ENCODE measurements at regions not wholly inside any gene's neighbourhood (a gene's known extent, or its start where the extent isn't known, plus 50 kb on each side); places are given as distances from the start of the nearest gene placed in this dataset.
"Not testable (repeated sequence)": the region's sequence is repeated elsewhere in the genome, so short reads cannot be mapped to it uniquely, and the experiment has no call there.

GRCh38 chr17:33983824-33984574 is 271.1 kb upstream of the CCL2 start:
- DNase-seq = no peak

- DNase-seq = no peak
Measured at GRCh38 chr17:33986088-33986487, 269.0 kb upstream of the CCL2 start.

GRCh38 chr17:33986566-33986965 is 268.5 kb upstream of the CCL2 start:
- no peak for DNase-seq

- DNase-seq = no peak
Measured at GRCh38 chr17:33987162-33987561, 267.9 kb upstream of the CCL2 start.

GRCh38 chr17:33989361-33990148 is 265.5 kb upstream of the CCL2 start:
- no peak for DNase-seq

- no peak for DNase-seq
Measured at GRCh38 chr17:33990943-33991706, 264.0 kb upstream of the CCL2 start.

GRCh38 chr17:33992113-33992512 is 263.0 kb upstream of the CCL2 start:
- DNase-seq = no peak

GRCh38 chr17:34000639-34001038 is 254.4 kb upstream of the CCL2 start:
- DNase-seq = no peak

- no peak for DNase-seq
Measured at GRCh38 chr17:34001246-34001645, 253.8 kb upstream of the CCL2 start.

GRCh38 chr17:34006126-34006525 is 249.0 kb upstream of the CCL2 start:
- no peak for DNase-seq

GRCh38 chr17:34008125-34008524 is 247.0 kb upstream of the CCL2 start:
- DNase-seq = no peak

GRCh38 chr17:34009912-34010311 is 245.2 kb upstream of the CCL2 start:
- DNase-seq = no peak

GRCh38 chr17:34010534-34010933 is 244.6 kb upstream of the CCL2 start:
- DNase-seq = no peak

- no peak for DNase-seq
Measured at GRCh38 chr17:34011599-34011998, 243.5 kb upstream of the CCL2 start.

GRCh38 chr17:34012709-34013375 is 242.2 kb upstream of the CCL2 start:
- DNase-seq = no peak

GRCh38 chr17:34015253-34015652 is 239.8 kb upstream of the CCL2 start:
- DNase-seq = no peak

- DNase-seq = no peak
Measured at GRCh38 chr17:34024386-34024785, 230.7 kb upstream of the CCL2 start.

GRCh38 chr17:34024806-34025551 is 230.1 kb upstream of the CCL2 start:
- DNase-seq = no peak

GRCh38 chr17:34030601-34031000 is 224.5 kb upstream of the CCL2 start:
- DNase-seq = not testable (repeated sequence)

- not testable (repeated sequence) for DNase-seq
Measured at GRCh38 chr17:34032305-34032704, 222.8 kb upstream of the CCL2 start.

- DNase-seq = not testable (repeated sequence)
Measured at GRCh38 chr17:34038786-34039185, 216.3 kb upstream of the CCL2 start.

GRCh38 chr17:34039213-34039612 is 215.9 kb upstream of the CCL2 start:
- not testable (repeated sequence) for DNase-seq

Measured in stimulated activated CD4-positive, alpha-beta T cell treated with anti-CD3 and anti-CD28 coated beads, Interleukin-2, amount 100 ng/mL, for 48 hours (primary cell).